ENCODE measurements at regions not wholly inside any gene's neighbourhood (a gene's known extent, or its start where the extent isn't known, plus 50 kb on each side); places are given as distances from the start of the nearest gene placed in this dataset.

GRCh38 chr14:42027271-42027670, 420.6 kb downstream of the LRFN5 start:
- Histone ChIP-seq H3K4me2 (ENCODE audit: insufficient read depth, low read length) (no peak overlapping the region), H3K4me1 (ENCODE audit: insufficient read depth, low read length) (no peaks in the 10 kb centered on the region), H3K27me3 (ENCODE audit: insufficient read depth, low read length, poor library complexity) (no peaks in the 10 kb centered on the region), H3K9ac (ENCODE audit: low read depth, low read length) (no peak overlapping the region), H3K4me3 (ENCODE audit: low read depth in 1 of 2, low read length in 2 of 2) (no peak overlapping the region), H2AFZ (ENCODE audit: low read depth, low read length) (no peak overlapping the region), H3K9me3 (ENCODE audit: insufficient read depth, low read length, severe bottlenecking) (no peaks in the 10 kb centered on the region), H3K27ac (ENCODE audit: low read length) (no peak overlapping the region), H4K20me1 (ENCODE audit: insufficient read depth, low read length) (no peaks in the 10 kb centered on the region), H3K36me3 (ENCODE audit: insufficient read depth, low read length) (no peaks in the 10 kb centered on the region), H3K79me2 (ENCODE audit: insufficient read depth, low read length) (no peaks in the 10 kb centered on the region)
- DNase-seq (no peak), ATAC-seq (ENCODE audit: insufficient read depth, low read depth) (no peak)
- TF ChIP-seq CTCF (IDR thresholded peaks at IDR 0.05; ENCODE audit: borderline replicate concordance, extremely low read depth, low read length, poor library complexity, severe bottlenecking) = no peak
- no peak for TF ChIP-seq EZH2 (IDR thresholded peaks at IDR 0.05; ENCODE audit: borderline replicate concordance, low read depth, low read length, severe bottlenecking)

- Histone ChIP-seq H3K4me1 (ENCODE audit: insufficient read depth, low read length) (no peaks in the 10 kb centered on the region), H3K36me3 (ENCODE audit: insufficient read depth, low read length) (no peaks in the 10 kb centered on the region), H3K27me3 (ENCODE audit: insufficient read depth, low read length, poor library complexity) (no peaks in the 10 kb centered on the region), H3K4me3 (ENCODE audit: low read depth in 1 of 2, low read length in 2 of 2) (no peak overlapping the region), H3K79me2 (ENCODE audit: insufficient read depth, low read length) (no peaks in the 10 kb centered on the region), H3K4me2 (ENCODE audit: insufficient read depth, low read length) (no peak overlapping the region), H4K20me1 (ENCODE audit: insufficient read depth, low read length) (no peaks in the 10 kb centered on the region), H3K9me3 (ENCODE audit: insufficient read depth, low read length, severe bottlenecking) (no peaks in the 10 kb centered on the region), H3K9ac (ENCODE audit: low read depth, low read length) (no peak overlapping the region), H3K27ac (ENCODE audit: low read length) (no peak overlapping the region), H2AFZ (ENCODE audit: low read depth, low read length) (no peak overlapping the region)
- no peak for TF ChIP-seq CTCF (IDR thresholded peaks at IDR 0.05; ENCODE audit: borderline replicate concordance, extremely low read depth, low read length, poor library complexity, severe bottlenecking)
- no peak for TF ChIP-seq EZH2 (IDR thresholded peaks at IDR 0.05; ENCODE audit: borderline replicate concordance, low read depth, low read length, severe bottlenecking)
- no peak for DNase-seq
- ATAC-seq (ENCODE audit: insufficient read depth, low read depth) = no peak
Measured at GRCh38 chr14:42023452-42023851, 416.8 kb downstream of the LRFN5 start.

- Histone ChIP-seq H3K4me3 (ENCODE audit: low read depth in 1 of 2, low read length in 2 of 2) (no peak overlapping the region), H4K20me1 (ENCODE audit: insufficient read depth, low read length) (no peaks in the 10 kb centered on the region), H3K36me3 (ENCODE audit: insufficient read depth, low read length) (no peaks in the 10 kb centered on the region), H3K9me3 (ENCODE audit: insufficient read depth, low read length, severe bottlenecking) (no peaks in the 10 kb centered on the region), H3K27me3 (ENCODE audit: insufficient read depth, low read length, poor library complexity) (no peaks in the 10 kb centered on the region), H2AFZ (ENCODE audit: low read depth, low read length) (no peak overlapping the region), H3K4me1 (ENCODE audit: insufficient read depth, low read length) (no peaks in the 10 kb centered on the region), H3K9ac (ENCODE audit: low read depth, low read length) (no peak overlapping the region), H3K27ac (ENCODE audit: low read length) (no peak overlapping the region), H3K4me2 (ENCODE audit: insufficient read depth, low read length) (no peak overlapping the region), H3K79me2 (ENCODE audit: insufficient read depth, low read length) (no peaks in the 10 kb centered on the region)
- ATAC-seq (ENCODE audit: insufficient read depth, low read depth) (no peak), DNase-seq (no peak)
- TF ChIP-seq EZH2 (IDR thresholded peaks at IDR 0.05; ENCODE audit: borderline replicate concordance, low read depth, low read length, severe bottlenecking) = no peak
- no peak for TF ChIP-seq CTCF (IDR thresholded peaks at IDR 0.05; ENCODE audit: borderline replicate concordance, extremely low read depth, low read length, poor library complexity, severe bottlenecking)
Measured at GRCh38 chr14:42014301-42014700, 407.6 kb downstream of the LRFN5 start.

- no peaks in the 10 kb centered on the region for H4K20me1 ChIP-seq (ENCODE audit: insufficient read depth, low read length)
- H3K4me1 ChIP-seq (ENCODE audit: insufficient read depth, low read length) = no peaks in the 10 kb centered on the region
- no peak for TF ChIP-seq CTCF (IDR thresholded peaks at IDR 0.05; ENCODE audit: borderline replicate concordance, extremely low read depth, low read length, poor library complexity, severe bottlenecking)
- no peak for TF ChIP-seq EZH2 (IDR thresholded peaks at IDR 0.05; ENCODE audit: borderline replicate concordance, low read depth, low read length, severe bottlenecking)
- no peak overlapping the region for H3K27ac ChIP-seq (ENCODE audit: low read length)
- no peaks in the 10 kb centered on the region for H3K36me3 ChIP-seq (ENCODE audit: insufficient read depth, low read length)
- ATAC-seq (ENCODE audit: insufficient read depth, low read depth) = no peak
- H3K79me2 ChIP-seq (ENCODE audit: insufficient read depth, low read length) = no peaks in the 10 kb centered on the region
- no peaks in the 10 kb centered on the region for H3K27me3 ChIP-seq (ENCODE audit: insufficient read depth, low read length, poor library complexity)
- no peak for DNase-seq
- H3K9me3 ChIP-seq (ENCODE audit: insufficient read depth, low read length, severe bottlenecking) = no peaks in the 10 kb centered on the region
- H3K4me3 ChIP-seq (ENCODE audit: low read depth in 1 of 2, low read length in 2 of 2) = no peak overlapping the region
- H3K9ac ChIP-seq (ENCODE audit: low read depth, low read length) = no peak overlapping the region
- H3K4me2 ChIP-seq (ENCODE audit: insufficient read depth, low read length) = no peak overlapping the region
- H2AFZ ChIP-seq (ENCODE audit: low read depth, low read length) = no peak overlapping the region
Measured at GRCh38 chr14:42013559-42013958, 406.9 kb downstream of the LRFN5 start.

All from DND-41 (cell line).